Ishikawa (cell line): ENCODE measurements at regions not wholly inside any gene's neighbourhood (a gene's known extent, or its start where the extent isn't known, plus 50 kb on each side); places are given as distances from the start of the nearest gene placed in this dataset.

Source experiments
- CEBPB ChIP-seq: IDR thresholded peaks from 2 replicates; pipeline ENCODE4 v1.6.1; 2012
- EP300 ChIP-seq: IDR thresholded peaks from 2 replicates; pipeline ENCODE4 v1.6.1; 2012; ENCODE audit warnings: borderline replicate concordance
- FOXM1 ChIP-seq: IDR thresholded peaks from 2 replicates; pipeline ENCODE4 v1.6.1; 2012; ENCODE audit warnings: low read depth, borderline replicate concordance
- MAX ChIP-seq: IDR thresholded peaks from 2 replicates; pipeline ENCODE4 v1.6.1; 2012
- RAD21 ChIP-seq: IDR thresholded peaks from 2 replicates; pipeline ENCODE4 v1.6.1; 2012; ENCODE audit warnings: low read depth
- TAF1 ChIP-seq: IDR thresholded peaks from 2 replicates; pipeline ENCODE4 v1.6.1; 2012; ENCODE audit warnings: low read depth, mild to moderate bottlenecking
- TCF12 ChIP-seq: IDR thresholded peaks from 2 replicates; pipeline ENCODE4 v1.6.1; 2012; ENCODE audit warnings: low read depth
- USF1 ChIP-seq: IDR thresholded peaks from 2 replicates; pipeline ENCODE4 v1.6.1; 2012
- YY1 ChIP-seq: IDR thresholded peaks from 2 replicates; pipeline ENCODE4 v1.6.1; 2012; ENCODE audit warnings: low read depth

DNA sequence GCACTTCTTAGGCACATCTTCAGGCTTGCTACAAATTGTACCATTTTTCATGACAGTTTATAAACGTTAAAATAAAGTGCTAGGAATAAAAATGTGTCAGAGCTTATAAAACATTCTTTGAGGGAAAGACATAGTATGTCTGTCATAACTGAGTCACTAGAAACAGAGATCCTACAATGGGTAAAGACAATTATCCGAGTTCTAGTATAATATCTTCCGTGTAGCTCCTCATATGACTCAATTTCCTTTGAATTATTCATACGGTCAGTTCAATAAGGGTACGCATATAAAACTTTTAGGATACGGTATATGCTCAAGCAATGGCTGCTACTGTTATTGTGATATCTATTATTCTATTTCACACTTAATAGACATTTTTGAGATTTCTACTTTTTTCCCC lies 349.1 kb downstream of the PCDH10 start:
- TF ChIP-seq USF1 (no peak), MAX (no peak), RAD21 (no peak), TAF1 (no peak), YY1 (no peak), CEBPB (no peak), EP300 (no peak), FOXM1 (no peak), TCF12 (no peak)
